Psoas muscle (tissue), 7 donors: ENCODE measurements at regions not wholly inside any gene's neighbourhood (a gene's known extent, or its start where the extent isn't known, plus 50 kb on each side); places are given as distances from the start of the nearest gene placed in this dataset.

ENCODE experiments used
- ATAC-seq, 4 donors: fragments of 200-7000 bp; cut with Tn5 transposase; one replicate each; pipeline ENCODE4 v1.9.1; 2020; ENCODE audit warnings: moderate library complexity in 3 of 4, mild to moderate bottlenecking in 2 of 4
- DNase-seq, 2 donors: peaks; one replicate each; pipeline ENCODE4 v3.0.0-alpha.2; 2020
- H3K27ac ChIP-seq: fragments of 200-600 bp; one replicate; pipeline ENCODE4 v1.8.0; 2022
- H3K27me3 ChIP-seq, 3 donors: fragments of 200-600 bp in 1 of 3; one replicate each; pipeline versions ENCODE4 v1.6.1 to v1.8.0; 2013 to 2022; ENCODE audit warnings: low read length in 2 of 3, mild to moderate bottlenecking in 2 of 3, moderate library complexity in 1 of 3; ENCODE audit not compliant: insufficient read depth in 3 of 3
- H3K36me3 ChIP-seq, 2 donors: fragments of 200-600 bp in 1 of 2; one replicate each; pipeline versions ENCODE4 v1.6.1 to v1.8.0; 2013 to 2022; ENCODE audit warnings: low read depth in 1 of 2, mild to moderate bottlenecking in 1 of 2, moderate library complexity in 1 of 2; ENCODE audit not compliant: insufficient read depth in 1 of 2
- H3K4me1 ChIP-seq: fragments of 200-600 bp; one replicate; pipeline ENCODE4 v1.8.0; 2022
- H3K4me3 ChIP-seq: fragments of 200-600 bp; one replicate; pipeline ENCODE4 v1.8.0; 2022; ENCODE audit warnings: mild to moderate bottlenecking
- H3K9me3 ChIP-seq: fragments of 200-600 bp; one replicate; pipeline ENCODE4 v1.8.0; 2022
- CTCF ChIP-seq: fragments of 200-600 bp; IDR thresholded peaks from one replicate; pipeline ENCODE4 v1.8.0; 2022; ENCODE audit warnings: antibody characterized with exemption
- WGBS, 3 donors: extraction: QIAGEN DNeasy Blood & Tissue Kit; methylation state at CpG; one replicate each; pipeline versions ENCODE4 v1.1.6 to v1.1.7; 2013; 5-methylcytosine and 5-hydroxymethylcytosine counted together
- intact Hi-C, 2 donors: fragments of 100-400 bp; cut with DNase I; formaldehyde crosslinking; loops; one replicate each; pipeline versions ENCODE4 v1.11.0 to v1.14.2; 2022
- donor health status: healthy with polysubstance abuse.
- donor health status: DM: no; HTN: no; CAD: no; lungs with moderate emphysema.
- donor health status: Bipolar disorder and iron deficiency.
- donor health status: healthy.
- donor health status: DM: yes; HTN: yes; CAD: no.
- donor health status: DM: no; HTN: no; CAD: no.
- donor health status: DM: yes; HTN: yes; CAD: no.

DNA sequence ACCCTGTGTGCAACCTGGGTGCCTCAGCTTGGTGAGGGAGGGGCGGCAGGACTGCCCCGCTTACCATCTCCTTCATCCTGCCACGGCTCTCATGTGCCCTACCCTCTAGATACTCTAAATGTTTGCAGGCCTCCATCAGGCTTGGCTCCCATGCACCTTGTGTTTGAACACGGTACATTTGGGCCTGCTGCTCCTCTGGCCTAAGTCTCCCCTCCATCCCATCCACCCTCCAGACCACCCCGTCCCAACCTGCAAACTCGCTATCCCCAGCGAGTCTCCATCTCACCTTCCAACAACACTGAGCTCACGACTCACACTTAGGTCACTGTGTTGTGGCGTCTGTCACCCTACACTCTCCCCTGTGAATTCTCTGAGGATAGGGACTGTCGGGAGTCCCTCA lies 274.2 kb downstream of the TEX29 start:
- Histone ChIP-seq H3K27me3 (no peaks in the 10 kb centered on the region), H3K36me3 (no peaks in the 10 kb centered on the region), H3K27ac (no peak overlapping the region), H3K4me3 (no peak overlapping the region), H3K9me3 (no peaks in the 10 kb centered on the region), H3K4me1 (no peaks in the 10 kb centered on the region)
- DNase-seq (no peak), ATAC-seq (no peak)
- TF ChIP-seq CTCF, result no peak
- WGBS, 3 donors, result 79 to 92% (median 82%) methylated on average over 8 to 10 of the region's 10 CpGs
- intact Hi-C loops, result no loop called here

GRCh38 chr13:111595276-111595675 lies 274.8 kb downstream of the TEX29 start:
- Histone ChIP-seq H3K36me3 (no peaks in the 10 kb centered on the region), H3K27me3 (no peaks in the 10 kb centered on the region), H3K4me1 (no peaks in the 10 kb centered on the region), H3K9me3 (no peaks in the 10 kb centered on the region), H3K4me3 (no peak overlapping the region), H3K27ac (no peak overlapping the region)
- no peak for ATAC-seq
- 70 to 85% (median 72%) methylated on average over 3 of the region's 3 CpGs for WGBS, 3 donors
- intact Hi-C loops, result no loop called here
- no peak for TF ChIP-seq CTCF
- DNase-seq, result no peak

- H3K27me3 ChIP-seq, result no peaks in the 10 kb centered on the region
- no peak for DNase-seq
- no peak overlapping the region for H3K27ac ChIP-seq
- intact Hi-C loops, result no loop called here
- 76 to 94% (median 84%) methylated on average over 11 of the region's 11 CpGs for WGBS, 3 donors
- no peaks in the 10 kb centered on the region for H3K9me3 ChIP-seq
- H3K4me1 ChIP-seq, result no peaks in the 10 kb centered on the region
- H3K36me3 ChIP-seq, result no peaks in the 10 kb centered on the region
- ATAC-seq, result no peak
- no peak for TF ChIP-seq CTCF
- H3K4me3 ChIP-seq, result no peak overlapping the region
Measured at GRCh38 chr13:111595791-111596190, 275.3 kb downstream of the TEX29 start.

- DNase-seq (no peak), ATAC-seq (no peak)
- Histone ChIP-seq H3K27me3 (no peaks in the 10 kb centered on the region), H3K4me3 (no peak overlapping the region), H3K4me1 (no peaks in the 10 kb centered on the region), H3K27ac (no peak overlapping the region), H3K36me3 (no peaks in the 10 kb centered on the region), H3K9me3 (no peaks in the 10 kb centered on the region)
- TF ChIP-seq CTCF, result no peak
- WGBS, 3 donors, result 61 to 64% (median 63%) methylated on average over 10 of the region's 10 CpGs
- intact Hi-C loops, result no loop called here
Measured at GRCh38 chr13:111597191-111597611, 276.8 kb downstream of the TEX29 start.

DNA sequence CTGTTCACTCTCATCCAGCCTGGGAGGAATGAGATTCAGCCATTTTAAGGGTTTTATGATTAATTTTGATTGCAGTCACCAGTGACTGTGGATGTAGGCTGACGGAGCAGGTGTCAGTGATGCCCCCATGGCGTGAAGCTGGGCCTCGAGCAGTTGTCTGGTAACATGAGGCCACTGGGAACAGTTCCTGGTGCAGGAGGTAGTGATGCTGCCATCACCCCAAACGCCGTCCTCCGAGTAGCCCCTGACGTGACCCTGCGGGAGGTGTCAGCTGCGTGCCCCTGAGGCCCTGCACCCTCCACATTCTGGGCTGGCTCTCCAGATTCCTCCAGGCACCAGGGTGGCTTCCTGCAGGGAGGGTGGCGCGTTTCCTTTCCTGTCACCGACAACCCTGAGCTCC lies 277.2 kb downstream of the TEX29 start:
- no peak for TF ChIP-seq CTCF
- Histone ChIP-seq H3K9me3 (no peaks in the 10 kb centered on the region), H3K4me1 (no peaks in the 10 kb centered on the region), H3K27ac (no peak overlapping the region), H3K27me3 (no peaks in the 10 kb centered on the region), H3K4me3 (no peak overlapping the region), H3K36me3 (no peaks in the 10 kb centered on the region)
- ATAC-seq (no peak), DNase-seq (no peak)
- intact Hi-C loops, result no loop called here
- WGBS, 3 donors, result 55 to 63% (median 63%) methylated on average over 12 of the region's 12 CpGs
